ENCODE measurements at regions not wholly inside any gene's neighbourhood (a gene's known extent, or its start where the extent isn't known, plus 50 kb on each side); places are given as distances from the start of the nearest gene placed in this dataset.

- Histone ChIP-seq H3K36me3 (replicated peaks; ENCODE audit: insufficient read depth, low read length) (no peaks in the 10 kb centered on the region), H3K27me3 (replicated peaks; ENCODE audit: insufficient read depth, low read length) (peaks cover 37% of the 10 kb centered on the region), H2AFZ (ENCODE audit: low read length) (no peak overlapping the region), H3K9ac (ENCODE audit: low read length) (no peak overlapping the region), H3K79me2 (ENCODE audit: low read length) (no peaks in the 10 kb centered on the region), H3F3A (ENCODE audit: insufficient read depth, low read length) (no peaks in the 10 kb centered on the region), H3K9me2 (replicated peaks; ENCODE audit: insufficient read depth, low read length) (no peaks in the 10 kb centered on the region), H3K4me1 (ENCODE audit: low read length) (no peaks in the 10 kb centered on the region), H4K20me1 (ENCODE audit: insufficient read depth, low read length) (no peaks in the 10 kb centered on the region), H3K4me2 (ENCODE audit: low read depth, low read length) (no peak overlapping the region), H3K9me3 (replicated peaks; ENCODE audit: insufficient read depth, low read length) (no peaks in the 10 kb centered on the region), H3K27ac (ENCODE audit: low read length) (no peak overlapping the region), H3K4me3 (ENCODE audit: low read length) (no peak overlapping the region)
- no peak for DNase-seq
- TF ChIP-seq CTCF (IDR thresholded peaks at IDR 0.05; ENCODE audit: low read length) (no peak), EZH2phosphoT487 (IDR thresholded peaks at IDR 0.05; ENCODE audit: low read length) (no peak), EZH2 (optimal IDR thresholded peaks at IDR 0.05; ENCODE audit: low read depth, low read length) (no peak)
Observed at GRCh38 chr16:86866986-86867722, 288.8 kb downstream of the FOXL1 start.

GRCh38 chr16:86868070-86868469 is 289.7 kb downstream of the FOXL1 start:
- H3K27me3 ChIP-seq (replicated peaks; ENCODE audit: insufficient read depth, low read length) = peaks cover 37% of the 10 kb centered on the region

GRCh38 chr16:86868786-86869185 is 290.4 kb downstream of the FOXL1 start:
- Histone ChIP-seq H3K79me2 (ENCODE audit: low read length) (no peaks in the 10 kb centered on the region), H3K4me3 (ENCODE audit: low read length) (no peak overlapping the region), H3K9me2 (replicated peaks; ENCODE audit: insufficient read depth, low read length) (no peaks in the 10 kb centered on the region), H3K27me3 (replicated peaks; ENCODE audit: insufficient read depth, low read length) (peaks cover 37% of the 10 kb centered on the region), H4K20me1 (ENCODE audit: insufficient read depth, low read length) (no peaks in the 10 kb centered on the region), H3K9ac (ENCODE audit: low read length) (no peak overlapping the region), H2AFZ (ENCODE audit: low read length) (no peak overlapping the region), H3F3A (ENCODE audit: insufficient read depth, low read length) (no peaks in the 10 kb centered on the region), H3K9me3 (replicated peaks; ENCODE audit: insufficient read depth, low read length) (no peaks in the 10 kb centered on the region), H3K27ac (ENCODE audit: low read length) (no peak overlapping the region), H3K4me2 (ENCODE audit: low read depth, low read length) (no peak overlapping the region), H3K36me3 (replicated peaks; ENCODE audit: insufficient read depth, low read length) (no peaks in the 10 kb centered on the region), H3K4me1 (ENCODE audit: low read length) (no peaks in the 10 kb centered on the region)
- TF ChIP-seq CTCF (IDR thresholded peaks at IDR 0.05; ENCODE audit: low read length) (no peak), EZH2 (optimal IDR thresholded peaks at IDR 0.05; ENCODE audit: low read depth, low read length) (no peak), EZH2phosphoT487 (IDR thresholded peaks at IDR 0.05; ENCODE audit: low read length) (no peak)
- DNase-seq = no peak

More at GRCh38 chr16:86868070-86868469, 289.7 kb downstream of the FOXL1 start:
- H3K36me3 ChIP-seq (replicated peaks; ENCODE audit: insufficient read depth, low read length) = no peaks in the 10 kb centered on the region
- H3K9me2 ChIP-seq (replicated peaks; ENCODE audit: insufficient read depth, low read length) = no peaks in the 10 kb centered on the region
- H3K9ac ChIP-seq (ENCODE audit: low read length) = no peak overlapping the region
- H3K4me2 ChIP-seq (ENCODE audit: low read depth, low read length) = no peak overlapping the region
- H3F3A ChIP-seq (ENCODE audit: insufficient read depth, low read length) = no peaks in the 10 kb centered on the region
- H3K27ac ChIP-seq (ENCODE audit: low read length) = no peak overlapping the region
- no peak for DNase-seq
- H2AFZ ChIP-seq (ENCODE audit: low read length) = no peak overlapping the region
- no peaks in the 10 kb centered on the region for H3K4me1 ChIP-seq (ENCODE audit: low read length)
- H4K20me1 ChIP-seq (ENCODE audit: insufficient read depth, low read length) = no peaks in the 10 kb centered on the region
- no peaks in the 10 kb centered on the region for H3K9me3 ChIP-seq (replicated peaks; ENCODE audit: insufficient read depth, low read length)
- no peak for TF ChIP-seq EZH2 (optimal IDR thresholded peaks at IDR 0.05; ENCODE audit: low read depth, low read length)
- no peak for TF ChIP-seq CTCF (IDR thresholded peaks at IDR 0.05; ENCODE audit: low read length)
- no peaks in the 10 kb centered on the region for H3K79me2 ChIP-seq (ENCODE audit: low read length)
- no peak overlapping the region for H3K4me3 ChIP-seq (ENCODE audit: low read length)
